ENCODE measurements at regions not wholly inside any gene's neighbourhood (a gene's known extent, or its start where the extent isn't known, plus 50 kb on each side); places are given as distances from the start of the nearest gene placed in this dataset.

DNA sequence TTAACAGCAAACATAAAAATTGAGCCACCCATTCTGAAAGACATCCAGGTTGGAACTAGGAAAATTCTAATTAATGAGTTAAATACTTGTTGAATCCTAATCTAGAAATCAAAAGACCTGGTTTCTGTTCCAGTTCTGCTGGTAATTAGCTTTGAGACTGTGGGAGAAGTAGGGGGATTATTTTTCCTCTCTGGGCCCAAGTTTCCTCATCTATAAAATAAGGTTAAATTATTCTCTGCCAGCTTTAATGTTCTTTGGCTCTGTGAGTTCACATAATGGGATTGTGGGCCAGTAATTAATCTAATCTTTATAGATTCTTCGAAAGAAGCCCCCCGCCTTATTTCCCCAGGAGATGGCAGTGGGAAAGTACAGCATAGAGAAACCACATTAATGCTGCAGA, 104.6 kb downstream of the ENC1 start:
- no peak for TF ChIP-seq EZH2phosphoT487 (IDR thresholded peaks at IDR 0.05; ENCODE audit: borderline replicate concordance, low read length)
- TF ChIP-seq, protein P1, sequence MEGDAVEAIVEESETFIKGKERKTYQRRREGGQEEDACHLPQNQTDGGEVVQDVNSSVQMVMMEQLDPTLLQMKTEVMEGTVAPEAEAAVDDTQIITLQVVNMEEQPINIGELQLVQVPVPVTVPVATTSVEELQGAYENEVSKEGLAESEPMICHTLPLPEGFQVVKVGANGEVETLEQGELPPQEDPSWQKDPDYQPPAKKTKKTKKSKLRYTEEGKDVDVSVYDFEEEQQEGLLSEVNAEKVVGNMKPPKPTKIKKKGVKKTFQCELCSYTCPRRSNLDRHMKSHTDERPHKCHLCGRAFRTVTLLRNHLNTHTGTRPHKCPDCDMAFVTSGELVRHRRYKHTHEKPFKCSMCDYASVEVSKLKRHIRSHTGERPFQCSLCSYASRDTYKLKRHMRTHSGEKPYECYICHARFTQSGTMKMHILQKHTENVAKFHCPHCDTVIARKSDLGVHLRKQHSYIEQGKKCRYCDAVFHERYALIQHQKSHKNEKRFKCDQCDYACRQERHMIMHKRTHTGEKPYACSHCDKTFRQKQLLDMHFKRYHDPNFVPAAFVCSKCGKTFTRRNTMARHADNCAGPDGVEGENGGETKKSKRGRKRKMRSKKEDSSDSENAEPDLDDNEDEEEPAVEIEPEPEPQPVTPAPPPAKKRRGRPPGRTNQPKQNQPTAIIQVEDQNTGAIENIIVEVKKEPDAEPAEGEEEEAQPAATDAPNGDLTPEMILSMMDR (conservative IDR thresholded peaks at IDR 0.05; ENCODE audit: low read depth, low read length) = no peak
